M059J (cell line): ENCODE measurements at regions not wholly inside any gene's neighbourhood (a gene's known extent, or its start where the extent isn't known, plus 50 kb on each side); places are given as distances from the start of the nearest gene placed in this dataset.
"Not testable (repeated sequence)": the region's sequence is repeated elsewhere in the genome, so short reads cannot be mapped to it uniquely, and the experiment has no call there.

Experiments used
- DNase-seq: peaks from one replicate; pipeline ENCODE4 v3.0.0-alpha.2; 2012; ENCODE audit warnings: low read depth

GRCh38 chr14:105734241-105734640 lies 207.9 kb downstream of the TMEM121 start:
- not testable (repeated sequence) for DNase-seq

- not testable (repeated sequence) for DNase-seq
Measured at GRCh38 chr14:105736331-105736730, 209.9 kb downstream of the TMEM121 start.

- no peak for DNase-seq
Measured at GRCh38 chr14:105737504-105738246, 211.3 kb downstream of the TMEM121 start.

GRCh38 chr14:105738638-105739037 lies 212.3 kb downstream of the TMEM121 start:
- no peak for DNase-seq

GRCh38 chr14:105739331-105740102 lies 213.1 kb downstream of the TMEM121 start:
- no peak for DNase-seq

- DNase-seq = not testable (repeated sequence)
Measured at GRCh38 chr14:105740272-105740671, 213.9 kb downstream of the TMEM121 start.

- DNase-seq = not testable (repeated sequence)
Measured at GRCh38 chr14:105740961-105741360, 214.6 kb downstream of the TMEM121 start.

GRCh38 chr14:105741707-105742530 lies 215.5 kb downstream of the TMEM121 start:
- not testable (repeated sequence) for DNase-seq

- DNase-seq = no peak
Measured at GRCh38 chr14:105742531-105742848, 216.1 kb downstream of the TMEM121 start.

GRCh38 chr14:105742904-105743701 lies 216.7 kb downstream of the TMEM121 start:
- not testable (repeated sequence) for DNase-seq

GRCh38 chr14:105744213-105744787 lies 217.9 kb downstream of the TMEM121 start:
- DNase-seq = not testable (repeated sequence)

- no peak for DNase-seq
Measured at GRCh38 chr14:105745433-105746123, 219.2 kb downstream of the TMEM121 start.

GRCh38 chr14:105746124-105746514 lies 219.7 kb downstream of the TMEM121 start:
- no peak for DNase-seq

- not testable (repeated sequence) for DNase-seq
Measured at GRCh38 chr14:105746800-105747502, 220.6 kb downstream of the TMEM121 start.

- not testable (repeated sequence) for DNase-seq
Measured at GRCh38 chr14:105747503-105748203, 221.3 kb downstream of the TMEM121 start.

GRCh38 chr14:105748204-105748578 lies 221.8 kb downstream of the TMEM121 start:
- DNase-seq = peak; percentile 51

GRCh38 chr14:105748710-105749109 lies 222.3 kb downstream of the TMEM121 start:
- not testable (repeated sequence) for DNase-seq

GRCh38 chr14:105749870-105750541 lies 223.6 kb downstream of the TMEM121 start:
- not testable (repeated sequence) for DNase-seq
